HEK293T (cell line): ENCODE measurements at regions not wholly inside any gene's neighbourhood (a gene's known extent, or its start where the extent isn't known, plus 50 kb on each side); places are given as distances from the start of the nearest gene placed in this dataset.

Source experiments
- ARNT ChIP-seq: fragments of 450-650 bp; IDR thresholded peaks from 2 replicates; pipeline ENCODE4 v1.6.1; 2017; ENCODE audit warnings: mild to moderate bottlenecking
- ELF4 ChIP-seq: fragments of 450-650 bp; IDR thresholded peaks from 2 replicates; pipeline ENCODE4 v1.6.1; 2017; ENCODE audit warnings: antibody characterized with exemption
- FOXA1 ChIP-seq: fragments of 450-650 bp; IDR thresholded peaks from 2 replicates; pipeline ENCODE4 v1.6.1; 2016; ENCODE audit warnings: mild to moderate bottlenecking
- FOXK2 ChIP-seq: fragments of 450-650 bp; IDR thresholded peaks from 2 replicates; pipeline ENCODE4 v1.6.1; 2016; ENCODE audit warnings: mild to moderate bottlenecking
- FOXM1 ChIP-seq: fragments of 450-650 bp; IDR thresholded peaks from 2 replicates; pipeline ENCODE4 v1.6.1; 2017; ENCODE audit warnings: mild to moderate bottlenecking, borderline replicate concordance
- HDGF ChIP-seq: fragments of 450-650 bp; IDR thresholded peaks from 2 replicates; pipeline ENCODE4 v1.6.1; 2017; ENCODE audit warnings: antibody characterized with exemption, borderline replicate concordance
- L3MBTL2 ChIP-seq: fragments of 450-650 bp; conservative IDR thresholded peaks from 2 replicates; pipeline ENCODE4 v1.6.1; 2016; ENCODE audit warnings: mild to moderate bottlenecking
- NFRKB ChIP-seq: fragments of 450-650 bp; IDR thresholded peaks from 2 replicates; pipeline ENCODE4 v1.6.1; 2016; ENCODE audit warnings: mild to moderate bottlenecking, moderate library complexity
- SP1 ChIP-seq: fragments of 450-650 bp; IDR thresholded peaks from 2 replicates; pipeline ENCODE4 v1.6.1; 2017
- SUZ12 ChIP-seq: fragments of 450-650 bp; IDR thresholded peaks from 2 replicates; pipeline ENCODE4 v1.6.1; 2016; ENCODE audit warnings: mild to moderate bottlenecking
- TARDBP ChIP-seq: fragments of 450-650 bp; IDR thresholded peaks from 2 replicates; pipeline ENCODE4 v1.6.1; 2016
- ZNF384 ChIP-seq: fragments of 450-650 bp; IDR thresholded peaks from 2 replicates; pipeline ENCODE4 v1.6.1; 2016

- no peak for TF ChIP-seq SP1
- no peak for TF ChIP-seq ARNT
- TF ChIP-seq ZNF384: no peak
- no peak for TF ChIP-seq NFRKB
- TF ChIP-seq FOXA1: no peak
- no peak for TF ChIP-seq L3MBTL2
- no peak for TF ChIP-seq HDGF
- no peak for TF ChIP-seq TARDBP
- no peak for TF ChIP-seq FOXM1
- TF ChIP-seq FOXK2: no peak
- TF ChIP-seq ELF4: no peak
- no peak for TF ChIP-seq SUZ12
Observed at GRCh38 chr11:87675993-87676392, 499.2 kb downstream of the RAB38 start.
